GM18511 (cell line): ENCODE measurements at regions not wholly inside any gene's neighbourhood (a gene's known extent, or its start where the extent isn't known, plus 50 kb on each side); places are given as distances from the start of the nearest gene placed in this dataset.

Experiments
- ATAC-seq: cut with Tn5 transposase; IDR thresholded peaks from one replicate; pipeline ENCODE4 v1.9.1; 2021; ENCODE audit warnings: mild to moderate bottlenecking, moderate library complexity; ENCODE audit not compliant: unreplicated experiment

DNA sequence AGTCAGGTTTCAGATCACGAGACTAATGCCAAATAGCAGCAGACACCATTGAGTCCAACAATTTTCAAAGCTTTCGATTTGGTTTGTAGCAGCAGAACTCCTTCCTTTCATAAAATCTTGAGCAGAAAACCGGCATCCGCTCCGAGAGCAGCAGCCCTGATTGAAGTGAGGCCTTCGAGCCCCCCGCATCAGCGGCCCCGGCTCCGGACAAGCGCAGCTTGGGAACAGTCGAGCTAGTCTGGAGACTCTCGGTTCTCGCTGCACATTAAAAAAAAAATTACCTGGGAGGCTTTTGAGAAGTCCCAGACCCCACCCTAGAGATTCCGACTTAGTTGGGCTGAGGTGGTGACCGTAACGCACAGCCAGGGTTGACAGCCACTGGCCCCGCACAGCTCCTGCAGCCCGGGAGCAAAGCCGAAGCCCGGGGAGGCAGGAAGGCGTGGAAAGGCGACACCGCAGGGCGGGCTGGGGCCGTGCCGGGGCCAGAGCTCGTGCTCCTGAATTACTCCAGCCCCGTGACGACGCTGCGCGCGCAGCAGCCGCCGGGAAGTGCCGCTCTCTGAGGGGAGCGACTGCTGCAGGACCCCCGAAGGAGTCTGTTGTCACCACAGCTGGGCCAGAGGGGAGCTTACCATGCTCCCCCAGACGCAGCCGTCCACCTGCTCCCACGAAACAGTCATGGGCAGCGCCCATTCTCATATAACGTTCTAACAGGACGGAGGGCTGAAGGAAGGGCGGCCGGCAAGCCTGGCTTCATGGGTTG is 57.8 kb downstream of the SPATA19 start:
- ATAC-seq, result no peak

DNA sequence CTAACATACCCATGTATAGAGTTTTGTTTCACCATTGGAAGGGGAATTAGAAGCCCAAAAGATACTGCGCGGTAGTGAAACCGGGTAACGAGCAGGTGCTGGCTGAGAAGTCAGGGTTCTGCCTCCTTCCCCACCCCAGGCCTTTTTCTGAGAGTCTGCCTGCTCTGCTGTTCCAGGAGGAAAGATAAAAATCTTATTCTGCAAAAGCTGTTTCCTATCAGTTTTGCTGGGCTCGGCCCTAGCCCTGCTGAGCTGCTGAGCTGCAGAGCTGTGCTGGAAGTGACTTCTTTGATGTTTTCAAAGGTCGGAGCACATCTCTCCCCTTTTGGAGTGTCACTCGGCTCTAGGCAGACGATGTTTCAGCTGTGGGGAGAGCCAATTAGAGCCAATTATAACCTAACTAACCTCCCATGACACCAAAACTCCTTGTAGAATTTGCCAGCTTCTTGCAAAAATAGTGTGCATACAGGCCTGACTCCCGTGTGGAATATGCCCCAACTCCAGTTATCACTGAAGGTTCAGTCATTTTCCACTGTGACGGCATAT is 59.4 kb downstream of the SPATA19 start:
- ATAC-seq, result no peak

DNA sequence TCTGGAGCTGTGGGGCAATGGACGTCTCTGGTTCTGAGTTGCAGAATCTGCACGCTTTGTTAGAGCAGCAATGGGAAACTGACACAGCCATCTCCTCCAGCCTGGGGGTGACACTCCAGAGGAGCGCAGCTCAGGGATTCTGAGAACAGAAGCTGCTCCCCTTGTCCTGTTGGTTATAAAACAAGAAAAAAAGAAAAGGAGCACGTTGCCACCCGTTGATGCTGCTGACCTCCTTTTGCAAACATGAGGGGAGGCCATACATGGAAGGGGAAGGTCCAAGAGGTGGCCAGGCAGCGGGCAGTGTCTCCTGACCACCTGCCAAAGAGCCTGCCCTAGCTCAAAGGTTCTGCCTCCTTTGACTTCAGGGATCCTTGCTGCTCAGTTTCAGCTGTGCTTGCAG is 61.0 kb downstream of the SPATA19 start:
- ATAC-seq, result no peak

DNA sequence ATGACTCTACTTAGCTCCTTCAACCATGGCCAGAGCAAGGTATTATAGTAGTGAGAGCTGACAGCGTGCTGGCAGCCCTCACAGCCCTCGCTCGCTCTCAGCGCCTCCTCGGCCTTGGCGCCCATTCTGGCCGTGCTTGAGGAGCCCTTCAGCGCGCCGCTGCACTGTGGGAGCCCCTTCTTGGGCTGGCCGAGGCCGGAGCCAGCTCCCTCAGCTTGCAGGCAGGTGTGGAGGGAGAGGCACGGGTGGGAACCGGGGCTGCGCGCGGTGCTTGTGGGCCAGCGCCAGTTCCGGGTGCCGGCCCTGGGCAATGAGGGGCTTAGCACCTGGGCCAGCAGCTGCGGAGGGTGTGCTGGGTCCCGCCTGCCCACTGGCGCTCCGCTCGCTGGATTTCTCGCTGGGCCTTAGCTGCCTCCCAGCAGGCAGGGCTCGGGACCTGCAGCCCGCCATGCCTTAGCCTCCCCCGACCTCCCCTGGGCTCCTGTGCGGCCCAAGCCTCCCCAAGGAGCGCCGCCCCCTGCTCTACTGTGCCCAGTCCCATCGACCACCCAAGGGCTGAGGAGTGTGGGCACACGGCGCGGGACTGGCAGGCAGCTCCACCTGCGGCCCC is 63.1 kb downstream of the SPATA19 start:
- no peak for ATAC-seq

DNA sequence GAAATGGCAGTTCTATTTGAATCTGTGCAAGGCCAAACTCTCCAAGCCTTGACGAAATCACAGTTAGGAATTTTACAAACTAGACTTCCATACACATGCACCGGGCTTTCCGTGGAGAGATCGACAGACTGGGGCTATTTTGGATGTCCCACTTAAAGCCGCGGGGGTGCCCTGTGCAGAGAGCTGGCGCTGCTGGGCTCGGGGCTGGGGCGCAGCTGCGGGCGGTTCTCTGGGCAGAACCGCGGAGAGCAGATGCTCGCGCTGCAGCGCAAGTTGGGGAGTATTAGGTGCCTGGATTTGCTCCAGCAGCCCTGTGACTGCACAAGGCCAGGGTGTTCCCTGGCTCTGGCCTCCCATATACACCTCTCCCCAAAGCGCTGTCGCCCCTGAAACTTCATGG is 67.2 kb downstream of the SPATA19 start:
- no peak for ATAC-seq

DNA sequence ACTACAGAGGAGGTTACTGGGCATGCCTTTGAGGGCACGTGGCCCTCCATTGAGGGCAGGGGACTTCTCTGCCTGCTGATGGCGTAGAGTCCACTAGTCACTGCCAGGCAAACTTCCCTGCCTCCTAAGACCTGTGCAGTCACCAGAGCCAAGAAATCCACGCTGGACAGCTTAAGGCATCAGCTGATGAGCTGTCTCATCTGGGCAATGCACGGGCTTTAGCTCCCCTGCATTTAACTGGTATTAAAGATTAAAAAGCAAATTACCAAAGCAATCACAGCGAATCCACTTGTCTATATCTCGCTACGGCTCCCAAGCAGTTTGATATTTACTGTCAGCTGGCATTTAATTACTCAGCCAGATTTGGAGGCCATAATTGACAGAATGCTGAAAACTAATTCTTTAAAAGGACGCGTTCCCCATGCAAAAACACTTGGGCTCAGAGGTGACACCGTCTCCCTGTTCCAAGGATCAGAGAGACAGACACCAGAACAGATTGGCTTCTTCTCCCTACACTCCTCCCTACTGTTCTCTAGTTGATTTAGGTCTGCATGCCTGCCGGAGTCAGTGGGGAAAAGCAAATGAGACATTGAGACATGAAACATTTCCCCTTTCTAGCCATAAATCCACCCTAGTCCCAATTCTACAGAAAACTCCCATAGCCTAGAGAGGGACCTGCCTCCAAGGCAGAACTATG is 68.5 kb downstream of the SPATA19 start:
- no peak for ATAC-seq

DNA sequence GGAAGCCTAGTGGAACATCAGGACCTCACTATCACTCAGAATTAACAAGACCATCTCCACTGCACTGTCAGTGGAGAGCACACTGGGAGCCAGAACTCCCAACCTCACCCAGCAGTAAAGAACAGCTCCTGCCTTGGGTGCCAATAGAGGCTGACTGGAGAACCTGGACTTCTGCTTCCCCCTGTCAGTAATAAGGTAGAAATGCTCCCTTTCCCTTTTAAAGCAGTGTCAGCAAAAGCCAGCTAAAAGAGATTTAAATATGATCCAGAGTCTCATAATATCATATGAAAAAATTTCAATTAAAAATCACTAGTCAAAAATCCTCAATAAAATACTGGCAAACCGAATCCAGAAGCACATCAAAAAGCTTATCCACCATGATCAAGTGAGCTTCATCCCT is 82.8 kb downstream of the SPATA19 start:
- no peak for ATAC-seq

DNA sequence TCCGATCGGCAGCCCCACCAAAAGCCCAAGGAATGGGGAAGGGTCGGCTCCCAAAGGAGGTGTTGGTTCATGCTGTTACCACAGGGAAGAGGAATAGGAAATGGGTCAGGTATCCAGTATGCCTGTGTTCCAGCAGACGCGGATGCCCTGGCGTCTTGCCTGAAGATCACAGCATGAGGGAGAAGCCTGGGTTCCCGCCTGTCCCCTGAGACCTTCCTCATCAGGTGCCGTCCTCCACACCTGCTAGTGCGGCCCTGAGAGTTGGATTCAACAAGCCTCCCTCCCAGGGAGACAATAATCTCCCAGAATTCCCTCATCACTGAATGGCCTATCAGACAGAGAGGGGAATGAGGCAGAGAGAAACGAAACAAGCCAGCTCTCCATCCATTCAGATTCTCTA is 92.2 kb downstream of the SPATA19 start:
- no peak for ATAC-seq

DNA sequence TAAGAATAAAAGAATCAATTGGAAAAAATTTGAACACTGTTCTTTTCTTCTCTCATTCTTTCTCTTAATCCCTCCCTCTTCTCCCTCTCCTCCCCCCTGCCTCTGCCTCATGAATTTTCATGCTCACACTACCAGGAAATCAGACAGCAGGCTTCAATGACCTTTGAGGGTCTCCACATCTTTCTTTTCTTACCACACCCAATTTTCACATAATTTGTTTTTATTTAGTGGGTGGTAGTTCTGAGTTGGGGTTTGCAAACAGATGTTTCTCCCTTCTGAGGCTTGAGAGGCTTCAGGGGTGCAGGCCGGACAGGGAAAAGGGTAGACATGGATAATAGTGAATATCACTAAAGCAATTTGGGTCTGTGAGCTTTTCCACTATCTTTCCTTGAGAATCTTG is 95.5 kb downstream of the SPATA19 start:
- ATAC-seq, result no peak

DNA sequence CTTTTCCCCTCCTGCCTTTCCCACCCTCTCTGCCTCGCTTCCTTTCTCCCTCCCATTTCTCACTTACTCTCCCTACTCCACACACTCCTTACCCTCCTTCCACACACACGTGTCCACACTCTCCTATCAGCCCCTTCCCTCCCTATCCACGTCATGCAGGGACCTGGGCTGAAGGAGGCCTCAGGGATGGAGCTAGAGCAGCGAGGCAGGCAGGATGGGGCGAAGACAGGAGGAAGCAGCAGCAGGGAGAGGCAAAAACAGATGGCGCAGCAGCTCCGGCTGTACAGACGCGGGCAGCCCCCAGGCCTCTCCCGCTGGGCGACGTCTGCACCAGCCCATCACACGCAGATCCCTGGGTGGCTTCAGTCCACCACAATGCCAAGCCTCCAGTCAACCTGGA is 97.9 kb downstream of the SPATA19 start:
- ATAC-seq, result no peak

DNA sequence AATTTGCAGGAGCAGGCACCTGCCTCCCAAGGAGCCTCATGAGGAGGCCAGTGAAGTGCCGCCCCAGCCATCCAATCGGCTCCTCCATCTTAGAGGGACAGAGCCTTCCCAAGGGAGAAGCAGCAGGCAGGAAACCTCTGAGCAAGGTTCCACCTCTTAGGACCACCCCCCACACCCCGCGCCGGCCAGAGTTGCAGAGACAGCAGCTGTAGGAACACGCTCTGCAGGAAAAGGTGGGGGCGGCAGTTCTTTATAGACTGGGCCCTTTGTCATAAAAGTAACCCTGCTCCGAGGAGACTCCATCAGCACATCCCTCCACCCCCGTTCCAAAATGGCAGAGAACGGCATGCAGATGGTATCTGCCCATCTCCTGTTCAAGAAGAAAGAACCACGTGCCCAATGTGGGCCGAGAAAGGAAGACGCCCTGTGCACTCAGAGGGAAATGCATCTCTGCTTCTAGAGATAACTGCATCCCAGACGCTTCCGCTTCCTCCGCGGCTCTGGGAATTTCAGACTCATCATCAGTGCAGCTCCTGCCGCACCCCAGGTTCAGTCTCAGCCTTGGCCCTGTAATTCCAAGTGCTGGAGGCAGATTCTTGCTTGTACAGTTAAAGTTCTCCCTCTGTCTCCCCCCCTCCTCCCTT is 98.5 kb downstream of the SPATA19 start:
- no peak for ATAC-seq

DNA sequence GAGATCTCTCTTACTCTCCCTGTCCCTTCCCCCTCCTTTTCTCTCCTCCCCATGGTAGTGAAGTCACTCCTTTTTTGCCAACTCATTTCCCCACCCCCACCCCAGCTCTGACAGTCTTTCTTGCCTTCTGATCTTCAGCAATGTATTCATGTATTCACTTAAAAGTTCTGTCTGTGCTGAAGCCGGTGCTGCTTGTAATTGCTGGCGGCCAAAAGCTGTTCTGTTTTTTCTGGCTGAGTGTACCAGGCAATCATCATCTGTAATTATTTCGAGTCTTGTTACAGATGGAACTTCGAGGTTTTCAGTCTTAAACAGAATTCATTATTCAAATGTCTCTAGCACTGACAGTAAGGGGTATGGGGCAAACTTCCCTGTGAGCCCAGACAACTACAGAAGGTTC is 99.5 kb downstream of the SPATA19 start:
- ATAC-seq, result no peak

DNA sequence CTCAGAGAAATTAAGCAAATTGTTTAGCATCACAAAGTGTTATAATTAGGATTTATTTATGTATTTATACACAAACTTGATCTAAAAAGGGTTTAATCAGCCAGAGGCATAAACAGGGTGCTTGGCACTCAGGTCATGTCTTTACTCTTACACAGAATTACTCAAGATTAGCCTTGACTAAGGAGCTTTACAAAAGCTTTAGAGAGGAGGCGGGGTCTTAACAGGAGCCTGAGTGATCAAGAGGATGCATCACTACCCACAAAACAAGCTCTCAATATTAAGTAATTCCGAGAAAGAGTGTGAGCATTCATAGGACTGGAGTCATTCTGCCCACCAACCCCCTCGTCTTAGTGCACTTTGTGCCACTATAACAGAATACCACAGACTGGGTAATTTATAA is 103.0 kb downstream of the SPATA19 start:
- ATAC-seq, result no peak

DNA sequence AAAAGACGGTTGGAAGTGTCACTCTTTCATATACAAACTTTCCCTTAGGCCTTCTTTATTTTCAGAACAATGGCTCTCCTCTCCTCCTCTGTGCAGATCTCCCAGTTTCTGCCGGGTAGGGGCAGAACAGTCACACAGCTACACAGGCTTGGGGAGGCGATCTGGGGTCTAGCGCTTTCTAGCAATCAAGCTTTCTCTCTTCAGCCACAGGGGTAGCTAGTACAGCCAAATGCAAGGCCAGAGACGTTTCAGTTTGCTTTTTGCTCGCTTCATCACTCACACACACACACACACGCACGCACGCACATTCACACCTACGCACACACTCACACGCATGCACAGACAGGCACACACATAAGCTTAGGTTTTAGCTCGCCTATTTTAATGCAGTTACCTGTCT is 104.3 kb downstream of the SPATA19 start:
- no peak for ATAC-seq

DNA sequence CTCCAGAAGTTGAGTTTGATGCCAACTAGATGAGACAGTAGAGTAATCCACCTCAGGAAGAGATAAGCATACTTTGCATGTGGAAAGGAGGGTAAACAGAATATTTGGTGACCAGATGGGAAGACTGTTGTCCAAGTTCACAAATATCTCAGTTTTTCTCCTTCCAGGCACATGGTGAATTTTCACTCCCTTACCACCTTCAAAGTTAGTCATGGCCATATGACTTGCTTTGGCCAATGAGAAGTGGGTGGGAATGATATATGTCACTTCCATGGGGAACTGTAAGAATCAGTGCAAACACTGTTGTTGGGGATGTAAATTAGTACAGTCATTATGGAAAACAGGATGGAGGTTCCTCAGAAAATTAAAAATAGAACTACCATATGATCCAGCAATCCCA is 105.8 kb downstream of the SPATA19 start:
- ATAC-seq, result no peak

DNA sequence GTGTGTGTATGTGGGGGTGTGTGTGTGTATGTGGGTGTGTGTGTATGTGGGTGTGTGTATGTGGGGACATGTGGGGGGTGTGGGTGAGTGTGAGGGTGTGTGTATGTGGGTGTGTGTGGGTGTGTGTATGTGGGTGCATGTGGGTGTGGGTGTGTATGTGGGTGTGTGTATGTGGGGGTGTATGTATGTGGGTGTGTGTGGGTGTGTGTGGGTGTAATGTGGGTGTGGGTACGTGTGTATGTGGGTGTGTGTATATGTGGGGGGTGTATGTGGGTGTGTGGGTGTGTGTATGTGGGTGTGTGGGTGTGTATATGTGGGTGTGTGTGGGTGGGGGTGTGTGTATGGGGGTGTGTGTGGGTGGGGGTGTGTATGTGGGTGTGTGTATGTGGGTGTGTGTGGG is 106.7 kb downstream of the SPATA19 start:
- ATAC-seq, result no peak

DNA sequence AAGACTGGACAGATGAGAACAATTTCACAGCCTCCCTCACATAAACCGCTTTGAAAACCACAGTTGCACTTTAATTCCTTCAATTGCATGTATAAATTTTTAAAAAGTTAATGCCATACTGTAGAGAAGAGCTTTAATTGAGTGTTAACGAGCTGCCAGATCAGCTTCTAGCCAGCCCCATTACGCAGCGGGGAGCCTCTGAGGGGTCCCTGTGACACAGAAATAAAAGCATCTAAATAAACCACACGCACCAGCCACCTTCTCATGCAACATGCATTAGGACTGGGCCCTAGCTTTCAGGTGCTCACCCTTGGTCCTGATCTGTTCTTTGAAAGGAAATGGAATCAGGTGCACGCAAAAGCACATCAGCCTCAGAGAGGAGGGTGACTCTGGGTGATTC is 111.7 kb downstream of the SPATA19 start:
- ATAC-seq, result no peak

DNA sequence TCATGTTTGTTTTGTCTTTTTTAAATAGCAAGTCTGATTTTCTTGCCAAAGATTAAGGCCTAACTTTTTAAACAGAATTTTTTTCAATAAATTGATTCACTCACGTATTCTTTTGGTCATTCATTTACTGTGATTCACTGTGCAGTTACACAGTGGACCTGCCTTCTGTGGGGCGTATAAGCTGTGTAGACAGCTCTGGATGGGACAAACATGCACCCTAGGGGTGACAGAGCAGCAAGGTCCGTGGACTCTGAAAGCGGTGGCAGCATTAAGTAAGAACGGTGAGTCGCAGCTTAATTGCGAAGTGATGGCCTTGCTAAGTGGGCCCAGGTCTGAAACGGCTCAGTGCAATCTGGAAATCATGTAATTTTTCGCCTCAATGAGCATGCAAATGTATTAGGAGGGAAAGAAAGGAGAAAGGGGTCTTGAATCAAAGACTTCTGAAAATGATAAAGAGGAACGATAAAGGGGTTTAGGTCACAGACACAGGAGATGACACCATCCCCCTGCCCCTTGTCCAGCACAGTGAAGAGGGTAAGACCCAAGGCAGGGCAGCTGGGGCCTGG is 113.1 kb downstream of the SPATA19 start:
- ATAC-seq, result no peak

DNA sequence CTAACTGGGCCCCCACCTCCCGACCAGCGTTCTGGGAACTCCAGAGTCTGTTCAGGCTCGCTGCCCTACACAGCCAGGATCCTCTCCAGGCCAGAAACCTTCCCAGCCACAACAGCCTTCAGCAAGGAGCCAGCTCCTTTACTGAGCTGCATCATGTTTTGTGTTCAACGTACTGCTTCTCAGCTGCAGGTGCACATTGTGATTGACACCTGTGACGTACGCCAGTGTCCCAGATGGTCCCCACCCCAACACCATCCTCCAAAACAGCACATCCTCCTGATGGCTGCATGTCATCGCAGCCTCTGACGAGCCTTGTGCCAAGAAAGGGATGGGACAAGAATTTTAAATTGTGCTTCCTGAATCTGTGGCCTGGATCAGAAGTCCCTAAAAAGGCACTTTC is 117.5 kb downstream of the SPATA19 start:
- ATAC-seq, result no peak

DNA sequence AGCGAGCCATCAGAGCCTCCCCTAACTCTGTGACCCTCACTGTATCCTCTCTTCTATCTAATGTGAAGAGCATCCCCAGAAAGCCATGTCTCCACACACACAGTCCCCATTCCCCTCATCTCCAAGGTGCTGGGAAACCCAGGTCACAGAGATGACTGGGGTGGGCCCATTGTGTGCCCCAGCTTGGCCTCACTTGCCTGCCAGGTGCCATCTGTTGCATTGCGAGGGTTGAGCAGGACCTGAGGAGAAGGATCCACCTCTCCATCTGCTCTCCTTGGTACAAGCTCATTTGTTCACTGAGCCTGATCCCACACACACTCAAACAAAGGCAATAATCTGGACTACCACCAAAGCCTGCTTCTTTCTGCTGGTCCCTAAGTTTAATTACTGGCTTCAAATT is 118.8 kb downstream of the SPATA19 start:
- no peak for ATAC-seq

DNA sequence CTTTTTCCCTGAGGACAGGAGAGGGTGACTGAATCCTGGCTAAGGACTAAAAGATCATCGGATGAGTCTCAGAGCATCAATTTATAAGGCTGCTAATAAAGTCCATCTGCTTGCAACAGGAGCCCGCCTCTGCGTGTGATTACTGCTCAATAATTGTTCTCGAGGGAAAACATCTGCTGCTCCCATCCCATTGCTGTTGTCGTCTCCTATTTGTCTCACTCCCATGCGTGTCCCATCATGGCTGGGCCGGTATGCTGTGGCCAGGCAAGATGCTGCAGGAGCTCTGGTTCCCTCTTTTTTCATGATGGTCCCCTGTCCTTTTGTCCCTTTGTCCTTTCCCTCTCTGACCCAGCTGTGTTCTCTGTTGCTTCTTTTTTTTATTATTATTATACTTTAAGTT is 121.2 kb downstream of the SPATA19 start:
- no peak for ATAC-seq
